GM23338 (cell line): ENCODE measurements at regions not wholly inside any gene's neighbourhood (a gene's known extent, or its start where the extent isn't known, plus 50 kb on each side); places are given as distances from the start of the nearest gene placed in this dataset.
A peak's percentile ranks its signal among the peaks of the same experiment; 100 is the strongest.

Source experiments
- CTCF ChIP-seq, 2 experiments: fragments of 200-600 bp in 1 of 2; sonication (generic) in 1 of 2; conservative IDR thresholded peaks; 2 replicates each; pipeline versions ENCODE4 v1.5.1 to v1.6.1; 2016 to 2017; ENCODE audit warnings: antibody characterized with exemption in 2 of 2, low read depth in 2 of 2, mild to moderate bottlenecking in 2 of 2, moderate library complexity in 1 of 2
- EZH2 ChIP-seq: fragments of 200-600 bp; sonication (generic); IDR thresholded peaks from one replicate; pipeline ENCODE4 v1.8.0; 2017; ENCODE audit warnings: antibody characterized with exemption, mild to moderate bottlenecking, low read depth; ENCODE audit not compliant: unreplicated experiment
- EZH2phosphoT487 ChIP-seq: fragments of 200-600 bp; sonication (generic); IDR thresholded peaks from one replicate; pipeline ENCODE4 v1.8.1; 2018; ENCODE audit warnings: antibody characterized with exemption; ENCODE audit not compliant: unreplicated experiment
- POLR2AphosphoS5 ChIP-seq: IDR thresholded peaks from 2 replicates; pipeline ENCODE4 v1.6.1; 2016; ENCODE audit warnings: antibody characterized with exemption, low read depth

- TF ChIP-seq EZH2phosphoT487, result no peak
- TF ChIP-seq CTCF (conservative IDR thresholded peaks at IDR 0.05; ENCODE audit: low read depth in 2 of 2), result peak; percentile 56 to 66
- TF ChIP-seq POLR2AphosphoS5, result no peak
- TF ChIP-seq EZH2, result no peak
Observed at GRCh38 chr18:70781860-70782453, 493.1 kb downstream of the SOCS6 start.
